Caco-2 (cell line): ENCODE measurements at regions not wholly inside any gene's neighbourhood (a gene's known extent, or its start where the extent isn't known, plus 50 kb on each side); places are given as distances from the start of the nearest gene placed in this dataset.

Experiments
- BruUV-seq: library from RNA; stranded (reverse); fragments of 400-500 nt; replicated peaks from 2 replicates; lab custom pipeline; 2021; lab: Mats Ljungman, UMichigan
- CTCF ChIA-PET: fragments of 300-600 bp; sonication (Branson Sonifier 250); formaldehyde crosslinking; loops from one replicate; lab custom pipeline; 2022; ENCODE audit warnings: antibody characterized with exemption; lab: Charles Lee
- POLR2A ChIA-PET: fragments of 300-600 bp; sonication (Branson Sonifier 250); formaldehyde crosslinking; loops from one replicate; lab custom pipeline; 2022; ENCODE audit warnings: antibody characterized with exemption; lab: Charles Lee
- DNase-seq, 2 experiments: peaks; one replicate each; pipeline versions ENCODE4 v3.0.0 to v3.0.0-alpha.2; 2020 to 2022
- H3K27me3 ChIP-seq: replicated peaks from 2 replicates; pipeline ENCODE4 v1.6.0; 2011; ENCODE audit warnings: low read length; ENCODE audit not compliant: control insufficient read depth, insufficient read depth
- H3K36me3 ChIP-seq: 2 replicates; pipeline ENCODE4 v1.5.1; 2011; ENCODE audit warnings: low read length; ENCODE audit not compliant: control insufficient read depth, insufficient read depth
- H3K4me1 ChIP-seq: fragments of 250-450 bp; sonication (Bioruptor Pico); 2 replicates; pipeline ENCODE4 v1.5.1; 2020; ENCODE audit warnings: mild to moderate bottlenecking
- H3K4me3 ChIP-seq: 2 replicates; pipeline ENCODE4 v1.5.1; 2011; ENCODE audit warnings: low read depth, mild to moderate bottlenecking, control low read depth, low read length
- H3K9me3 ChIP-seq: fragments of 250-450 bp; sonication (Bioruptor Pico); 2 replicates; pipeline ENCODE4 v1.5.1; 2020; ENCODE audit warnings: mild to moderate bottlenecking, moderate library complexity
- H3K27ac Mint-ChIP-seq: one replicate; pipeline ENCODE4 v1.8.0; 2022; ENCODE audit warnings: mixed read lengths; ENCODE audit not compliant: unreplicated experiment
- H3K27me3 Mint-ChIP-seq: one replicate; pipeline ENCODE4 v1.8.0; 2022; ENCODE audit warnings: mixed read lengths; ENCODE audit not compliant: insufficient read depth, unreplicated experiment
- H3K36me3 Mint-ChIP-seq: one replicate; pipeline ENCODE4 v1.8.0; 2022; ENCODE audit warnings: mild to moderate bottlenecking, mixed read lengths; ENCODE audit not compliant: insufficient read depth, unreplicated experiment
- H3K4me1 Mint-ChIP-seq: one replicate; pipeline ENCODE4 v1.8.0; 2022; ENCODE audit warnings: low read depth, mixed read lengths; ENCODE audit not compliant: unreplicated experiment
- H3K4me3 Mint-ChIP-seq: one replicate; pipeline ENCODE4 v1.8.0; 2022; ENCODE audit warnings: mild to moderate bottlenecking, moderate library complexity, mixed read lengths; ENCODE audit not compliant: unreplicated experiment
- H3K9me3 Mint-ChIP-seq: one replicate; pipeline ENCODE4 v1.8.0; 2022; ENCODE audit warnings: mixed read lengths; ENCODE audit not compliant: unreplicated experiment
- intact Hi-C: fragments of 100-400 bp; cut with micrococcal nuclease; formaldehyde crosslinking; loops from one replicate; pipeline ENCODE4 v1.10.0; 2022; ENCODE audit not compliant: unreplicated experiment
- TF ChIP-seq, protein P1 (sequence below), 2 experiments: fragments of 200-600 bp in 1 of 2; IDR thresholded peaks; 1 replicate in 1 of 2; 2 replicates in 1 of 2; pipeline versions ENCODE4 v1.5.1 to v1.8.0; 2011 to 2022; ENCODE audit warnings: antibody characterized with exemption in 1 of 2, control low read depth in 1 of 2, inconsistent platforms in 1 of 2, low read depth in 1 of 2, low read length in 1 of 2, mild to moderate bottlenecking in 1 of 2, moderate library complexity in 1 of 2; ENCODE audit not compliant: insufficient read depth in 1 of 2, severe bottlenecking in 1 of 2, unreplicated experiment in 1 of 2

DNA sequence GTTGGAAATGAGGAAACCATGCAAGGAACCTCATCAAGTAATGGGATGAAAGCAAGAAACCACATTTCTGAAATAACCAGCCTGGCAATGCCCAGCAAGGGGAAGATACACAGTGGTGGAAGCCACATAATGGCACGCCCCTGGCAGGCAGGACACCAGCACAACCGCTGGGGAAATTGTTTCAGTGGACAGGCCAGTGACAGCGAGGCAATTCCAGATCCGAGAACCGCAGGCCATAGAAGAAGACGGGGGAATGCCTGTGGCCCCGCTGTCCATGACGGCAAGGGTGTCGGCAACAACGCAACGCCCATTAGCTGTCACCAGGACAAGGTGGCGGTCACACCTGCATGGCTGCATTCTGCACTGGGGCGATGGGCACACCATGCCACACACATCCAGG, 1389.6 kb downstream of the BRD1 start:
- Histone ChIP-seq H3K9me3 (no peaks in the 10 kb centered on the region), H3K27me3 (no peaks in the 10 kb centered on the region), H3K4me3 (no peak overlapping the region), H3K36me3 (no peaks in the 10 kb centered on the region), H3K4me1 (no peaks in the 10 kb centered on the region)
- intact Hi-C loops: no loop called here
- Mint-ChIP-seq H3K27me3 (peaks cover 20% of the 10 kb centered on the region), H3K27ac (no peak overlapping the region), H3K4me3 (no peak overlapping the region), H3K9me3 (no peaks in the 10 kb centered on the region), H3K36me3 (no peaks in the 10 kb centered on the region), H3K4me1 (no peaks in the 10 kb centered on the region)
- TF ChIP-seq, protein P1, sequence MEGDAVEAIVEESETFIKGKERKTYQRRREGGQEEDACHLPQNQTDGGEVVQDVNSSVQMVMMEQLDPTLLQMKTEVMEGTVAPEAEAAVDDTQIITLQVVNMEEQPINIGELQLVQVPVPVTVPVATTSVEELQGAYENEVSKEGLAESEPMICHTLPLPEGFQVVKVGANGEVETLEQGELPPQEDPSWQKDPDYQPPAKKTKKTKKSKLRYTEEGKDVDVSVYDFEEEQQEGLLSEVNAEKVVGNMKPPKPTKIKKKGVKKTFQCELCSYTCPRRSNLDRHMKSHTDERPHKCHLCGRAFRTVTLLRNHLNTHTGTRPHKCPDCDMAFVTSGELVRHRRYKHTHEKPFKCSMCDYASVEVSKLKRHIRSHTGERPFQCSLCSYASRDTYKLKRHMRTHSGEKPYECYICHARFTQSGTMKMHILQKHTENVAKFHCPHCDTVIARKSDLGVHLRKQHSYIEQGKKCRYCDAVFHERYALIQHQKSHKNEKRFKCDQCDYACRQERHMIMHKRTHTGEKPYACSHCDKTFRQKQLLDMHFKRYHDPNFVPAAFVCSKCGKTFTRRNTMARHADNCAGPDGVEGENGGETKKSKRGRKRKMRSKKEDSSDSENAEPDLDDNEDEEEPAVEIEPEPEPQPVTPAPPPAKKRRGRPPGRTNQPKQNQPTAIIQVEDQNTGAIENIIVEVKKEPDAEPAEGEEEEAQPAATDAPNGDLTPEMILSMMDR (IDR thresholded peaks at IDR 0.05; ENCODE audit: insufficient read depth in 1 of 2, low read depth in 1 of 2, low read length in 1 of 2, severe bottlenecking in 1 of 2, unreplicated experiment in 1 of 2): no peak
- CTCF ChIA-PET: no interaction called here
- POLR2A ChIA-PET: no interaction called here
- BruUV-seq: no TSS peak
- DNase-seq: no peak

DNA sequence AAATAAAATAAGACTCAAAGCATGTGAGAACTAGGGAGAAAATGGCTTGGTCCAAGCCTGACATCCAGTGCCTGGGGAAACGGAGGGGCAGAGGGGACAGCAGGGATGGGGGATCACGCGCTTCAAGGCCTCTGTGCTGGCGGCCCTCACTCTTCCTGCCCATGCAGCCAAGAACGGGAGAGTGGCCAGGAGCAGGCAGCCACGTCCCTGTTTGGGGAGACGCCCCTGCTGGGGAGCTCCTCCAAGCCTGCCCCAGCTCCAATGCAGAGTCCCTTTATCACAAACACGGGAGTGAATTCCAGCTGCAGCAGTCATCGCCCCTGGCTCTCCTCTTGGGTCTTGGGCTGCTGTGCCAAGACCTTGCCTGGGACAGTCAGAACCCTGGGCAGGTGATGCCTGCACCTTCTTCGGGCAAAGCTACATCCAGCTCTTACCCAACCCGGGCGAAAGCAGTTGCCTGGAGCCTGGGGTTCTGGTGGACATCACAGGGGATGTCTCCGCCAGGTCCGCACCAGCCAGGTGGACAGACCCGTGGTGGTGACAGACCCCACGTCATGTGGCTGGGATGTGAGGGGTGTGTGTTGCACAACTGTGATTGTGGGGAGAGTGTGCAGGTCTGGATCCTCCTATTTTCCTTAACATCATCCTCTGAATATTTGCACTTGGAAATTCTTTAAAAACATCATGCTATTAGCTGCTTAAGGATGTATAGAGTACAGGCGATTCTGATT, 1391.3 kb downstream of the BRD1 start:
- DNase-seq: no peak
- Mint-ChIP-seq H3K27ac (no peak overlapping the region), H3K4me3 (no peak overlapping the region), H3K4me1 (no peaks in the 10 kb centered on the region), H3K27me3 (peaks cover 20% of the 10 kb centered on the region), H3K9me3 (no peaks in the 10 kb centered on the region), H3K36me3 (no peaks in the 10 kb centered on the region)
- H3K9me3 ChIP-seq: no peaks in the 10 kb centered on the region
- ChIA-PET CTCF (no interaction called here), POLR2A (no interaction called here)
- H3K4me3 ChIP-seq: no peak overlapping the region
- no peaks in the 10 kb centered on the region for H3K36me3 ChIP-seq
- H3K4me1 ChIP-seq: no peaks in the 10 kb centered on the region
- BruUV-seq: no TSS peak
- intact Hi-C loops: no loop called here
- no peaks in the 10 kb centered on the region for H3K27me3 ChIP-seq
- TF ChIP-seq, protein P1 (IDR thresholded peaks at IDR 0.05; ENCODE audit: insufficient read depth in 1 of 2, low read depth in 1 of 2, low read length in 1 of 2, severe bottlenecking in 1 of 2, unreplicated experiment in 1 of 2): no peak

DNA sequence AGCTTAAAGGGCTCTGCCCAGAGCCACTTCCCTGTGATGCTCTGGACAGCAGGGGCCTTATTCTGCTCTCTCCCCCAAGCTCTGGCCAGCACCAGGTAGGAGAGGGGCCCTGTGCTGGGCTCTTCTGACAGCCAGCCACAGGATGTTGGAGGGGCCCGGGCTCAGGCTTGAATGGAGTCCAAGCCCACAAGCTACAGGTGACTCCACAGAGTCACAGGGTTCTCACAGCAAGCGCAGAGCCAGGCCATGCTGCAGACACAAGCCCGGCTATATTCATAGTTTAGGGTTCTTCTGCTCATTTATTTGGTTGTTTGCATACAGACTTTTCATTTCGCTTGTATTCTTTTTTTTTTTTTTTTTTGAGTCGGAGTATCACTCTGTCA, 1392.8 kb downstream of the BRD1 start:
- Mint-ChIP-seq H3K9me3 (no peaks in the 10 kb centered on the region), H3K27me3 (peaks cover 14% of the 10 kb centered on the region), H3K36me3 (no peaks in the 10 kb centered on the region), H3K4me1 (no peaks in the 10 kb centered on the region), H3K27ac (no peak overlapping the region), H3K4me3 (no peak overlapping the region)
- TF ChIP-seq, protein P1 (IDR thresholded peaks at IDR 0.05; ENCODE audit: insufficient read depth in 1 of 2, low read depth in 1 of 2, low read length in 1 of 2, severe bottlenecking in 1 of 2, unreplicated experiment in 1 of 2): no peak
- CTCF ChIA-PET: interaction anchor here (0.6 kb wide), 1 partner anchor 158 kb away, joined by 5 read pairs; no protein-coding TSS in a partner anchor
- BruUV-seq: no TSS peak
- no peaks in the 10 kb centered on the region for H3K36me3 ChIP-seq
- intact Hi-C loops: no loop called here
- POLR2A ChIA-PET: no interaction called here
- no peaks in the 10 kb centered on the region for H3K4me1 ChIP-seq
- no peak overlapping the region for H3K4me3 ChIP-seq
- H3K27me3 ChIP-seq: no peaks in the 10 kb centered on the region
- H3K9me3 ChIP-seq: no peaks in the 10 kb centered on the region
- DNase-seq: no peak
